SW 1271 (cell line): ENCODE measurements at regions not wholly inside any gene's neighbourhood (a gene's known extent, or its start where the extent isn't known, plus 50 kb on each side); places are given as distances from the start of the nearest gene placed in this dataset.

Experiments used
- DNase-seq, 2 experiments: peaks; one replicate each; lab custom pipeline; 2025; lab: John Stamatoyannopoulos, UW

DNA sequence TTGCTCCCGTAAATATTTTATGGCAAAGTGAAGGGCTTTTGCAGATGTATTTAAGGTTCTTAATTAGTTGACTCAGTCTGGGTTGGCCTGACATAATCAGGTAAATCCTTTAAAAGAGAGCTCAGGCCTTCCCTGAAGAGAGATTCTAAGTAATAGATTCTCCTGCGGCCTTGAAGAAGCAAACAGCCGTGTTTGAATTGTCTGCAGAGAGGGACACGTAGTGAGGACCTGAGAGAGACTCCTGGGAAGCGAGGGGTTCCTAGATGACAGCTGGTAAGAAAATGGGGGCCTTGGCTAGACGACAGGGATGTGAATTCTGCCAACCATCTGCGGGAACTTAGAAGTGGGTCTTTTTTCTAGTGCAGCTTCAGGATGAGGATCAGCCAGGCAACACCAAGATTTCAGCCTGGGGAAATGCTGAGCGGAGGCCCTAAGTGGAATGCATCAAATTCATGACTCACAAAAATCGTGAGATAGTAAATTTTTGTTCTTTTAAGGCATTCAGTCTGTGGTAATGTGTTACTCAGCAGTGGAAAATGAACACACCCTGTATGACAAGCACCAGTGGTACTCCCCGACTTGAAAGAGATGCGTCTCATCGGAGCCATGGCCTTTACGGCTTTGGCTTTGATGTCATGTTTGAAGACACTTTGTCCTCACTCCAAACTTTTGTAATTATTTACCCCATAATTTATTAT lies 62.1 kb upstream of the SMIM21 start:
- peak; percentile 47 to 61 for DNase-seq

- no peak for DNase-seq
Measured at GRCh38 chr18:75483662-75484061, 56.2 kb upstream of the SMIM21 start.

- DNase-seq, result no peak
Measured at GRCh38 chr18:75482880-75483279, 55.4 kb upstream of the SMIM21 start.

DNA sequence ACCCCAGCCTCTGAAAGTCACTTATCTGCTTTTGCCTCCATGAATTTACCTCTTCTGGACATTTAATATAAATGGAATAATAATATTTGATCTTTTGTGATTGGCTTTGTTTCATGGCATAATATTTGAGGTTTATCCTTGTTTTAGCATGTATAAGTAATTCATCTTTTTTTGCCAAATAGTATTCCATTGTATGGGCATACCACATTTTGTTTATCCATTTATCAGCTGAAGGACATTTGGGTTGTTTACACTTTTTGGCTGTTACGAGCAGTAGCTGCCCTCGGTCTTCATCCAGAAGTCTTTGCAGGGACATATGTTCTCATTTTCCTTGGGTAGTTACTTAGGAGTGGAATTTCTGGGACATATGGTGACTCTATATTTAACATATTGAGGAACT lies 53.0 kb upstream of the SMIM21 start:
- no peak for DNase-seq

DNA sequence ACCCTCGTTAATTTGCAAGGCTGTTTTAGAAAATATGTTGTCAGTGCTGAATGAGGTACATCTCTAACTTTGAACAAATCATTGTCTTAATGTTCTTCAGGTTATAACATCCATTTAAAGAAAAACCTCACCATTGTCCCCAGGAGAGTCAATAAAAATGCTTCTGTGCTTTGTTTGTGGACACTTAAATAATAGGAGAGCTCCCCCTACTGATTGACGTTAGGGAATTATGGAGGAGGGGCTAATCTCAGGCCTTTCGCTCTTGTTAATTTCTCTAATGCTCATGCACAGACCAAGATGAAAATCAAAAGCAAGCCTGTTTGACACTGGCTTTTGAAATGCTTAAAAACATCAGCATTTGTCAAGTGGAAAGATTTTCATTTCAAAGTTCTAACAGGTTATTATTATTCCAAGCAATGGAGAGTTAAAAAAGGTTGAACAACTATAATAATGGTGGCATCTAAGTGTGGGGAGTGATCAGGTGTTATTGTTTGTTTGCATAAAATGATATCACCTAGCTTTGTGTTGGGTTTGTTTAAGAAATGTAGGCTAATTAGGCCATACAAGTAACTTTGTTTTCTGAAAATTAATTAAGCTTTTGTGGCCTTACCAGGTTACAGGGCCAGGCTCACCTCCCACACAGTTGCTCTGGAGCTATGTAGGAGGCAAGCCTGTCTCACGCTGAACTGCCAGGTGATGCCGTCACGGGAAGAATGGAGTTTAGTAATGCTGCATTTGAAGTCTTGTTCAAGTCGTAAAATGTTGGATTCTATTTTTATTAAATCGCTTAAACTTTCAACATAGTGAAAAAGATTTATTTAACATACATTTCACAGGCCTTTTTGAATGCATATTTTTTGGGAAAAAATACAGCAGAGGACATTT lies 51.7 kb upstream of the SMIM21 start:
- peak in 1 of 2 experiments; percentile 31 for DNase-seq

- no peak for DNase-seq
Measured at GRCh38 chr18:75477900-75478299, 50.4 kb upstream of the SMIM21 start.
